MM.1S (cell line): ENCODE measurements at regions not wholly inside any gene's neighbourhood (a gene's known extent, or its start where the extent isn't known, plus 50 kb on each side); places are given as distances from the start of the nearest gene placed in this dataset.

Source experiments
- DNase-seq: peaks from one replicate; pipeline ENCODE4 v3.0.0-alpha.2; 2015
- H2AFZ ChIP-seq: fragments of 300-600 bp; sonication (generic); 2 replicates; pipeline ENCODE4 v1.6.0; 2016; ENCODE audit warnings: antibody characterized with exemption, low read length
- H3F3A ChIP-seq: fragments of 300-600 bp; sonication (generic); 2 replicates; pipeline ENCODE4 v1.6.1; 2016; ENCODE audit warnings: mild to moderate bottlenecking, antibody characterized with exemption, low read length, moderate library complexity, mixed read lengths; ENCODE audit not compliant: insufficient read depth
- H3K27ac ChIP-seq: fragments of 300-600 bp; sonication (generic); 2 replicates; pipeline ENCODE4 v1.5.1; 2016; ENCODE audit warnings: mild to moderate bottlenecking, low read length
- H3K27me3 ChIP-seq: fragments of 300-600 bp; sonication (generic); replicated peaks from 2 replicates; pipeline ENCODE4 v1.6.0; 2016; ENCODE audit warnings: low read length; ENCODE audit not compliant: insufficient read depth
- H3K36me3 ChIP-seq: fragments of 300-600 bp; sonication (generic); replicated peaks from 2 replicates; pipeline ENCODE4 v1.6.1; 2016; ENCODE audit warnings: mild to moderate bottlenecking, low read length, mixed read lengths; ENCODE audit not compliant: insufficient read depth
- H3K4me1 ChIP-seq: fragments of 300-600 bp; sonication (generic); 2 replicates; pipeline ENCODE4 v1.6.1; 2016; ENCODE audit warnings: low read length, mixed read lengths
- H3K4me2 ChIP-seq: fragments of 300-600 bp; sonication (generic); 2 replicates; pipeline ENCODE4 v1.6.0; 2016; ENCODE audit warnings: low read depth, low read length
- H3K4me3 ChIP-seq: fragments of 300-600 bp; sonication (generic); 2 replicates; pipeline ENCODE4 v1.5.1; 2016; ENCODE audit warnings: low read length, mixed read lengths
- H3K79me2 ChIP-seq: fragments of 300-600 bp; sonication (generic); 2 replicates; pipeline ENCODE4 v1.6.1; 2016; ENCODE audit warnings: mixed run types, low read length, mixed read lengths
- H3K9ac ChIP-seq: fragments of 300-600 bp; sonication (generic); 2 replicates; pipeline ENCODE4 v1.6.1; 2016; ENCODE audit warnings: low read length, mixed read lengths
- H3K9me2 ChIP-seq: fragments of 300-600 bp; sonication (generic); replicated peaks from 2 replicates; pipeline ENCODE4 v1.6.1; 2016; ENCODE audit warnings: mild to moderate bottlenecking, low read length, mixed read lengths; ENCODE audit not compliant: insufficient read depth
- H3K9me3 ChIP-seq: fragments of 300-600 bp; sonication (generic); replicated peaks from 2 replicates; pipeline ENCODE4 v1.6.1; 2016; ENCODE audit warnings: mild to moderate bottlenecking, low read length, mixed read lengths; ENCODE audit not compliant: insufficient read depth
- H4K20me1 ChIP-seq: fragments of 300-600 bp; sonication (generic); 2 replicates; pipeline ENCODE4 v1.6.1; 2016; ENCODE audit warnings: mild to moderate bottlenecking, low read length, moderate library complexity, mixed read lengths; ENCODE audit not compliant: insufficient read depth
- EZH2 ChIP-seq: fragments of 300-600 bp; sonication (generic); optimal IDR thresholded peaks from 2 replicates; pipeline ENCODE3; 2017; ENCODE audit warnings: low read depth, mild to moderate bottlenecking, antibody characterized with exemption, low read length, mixed read lengths
- EZH2phosphoT487 ChIP-seq: fragments of 300-600 bp; sonication (generic); IDR thresholded peaks from 2 replicates; pipeline ENCODE4 v1.6.1; 2018; ENCODE audit warnings: antibody characterized with exemption, low read length
- TF ChIP-seq, protein P1 (sequence below): fragments of 300-600 bp; sonication (generic); IDR thresholded peaks from 2 replicates; pipeline ENCODE4 v1.5.1; 2016; ENCODE audit warnings: antibody characterized with exemption, low read length, mixed read lengths

DNA sequence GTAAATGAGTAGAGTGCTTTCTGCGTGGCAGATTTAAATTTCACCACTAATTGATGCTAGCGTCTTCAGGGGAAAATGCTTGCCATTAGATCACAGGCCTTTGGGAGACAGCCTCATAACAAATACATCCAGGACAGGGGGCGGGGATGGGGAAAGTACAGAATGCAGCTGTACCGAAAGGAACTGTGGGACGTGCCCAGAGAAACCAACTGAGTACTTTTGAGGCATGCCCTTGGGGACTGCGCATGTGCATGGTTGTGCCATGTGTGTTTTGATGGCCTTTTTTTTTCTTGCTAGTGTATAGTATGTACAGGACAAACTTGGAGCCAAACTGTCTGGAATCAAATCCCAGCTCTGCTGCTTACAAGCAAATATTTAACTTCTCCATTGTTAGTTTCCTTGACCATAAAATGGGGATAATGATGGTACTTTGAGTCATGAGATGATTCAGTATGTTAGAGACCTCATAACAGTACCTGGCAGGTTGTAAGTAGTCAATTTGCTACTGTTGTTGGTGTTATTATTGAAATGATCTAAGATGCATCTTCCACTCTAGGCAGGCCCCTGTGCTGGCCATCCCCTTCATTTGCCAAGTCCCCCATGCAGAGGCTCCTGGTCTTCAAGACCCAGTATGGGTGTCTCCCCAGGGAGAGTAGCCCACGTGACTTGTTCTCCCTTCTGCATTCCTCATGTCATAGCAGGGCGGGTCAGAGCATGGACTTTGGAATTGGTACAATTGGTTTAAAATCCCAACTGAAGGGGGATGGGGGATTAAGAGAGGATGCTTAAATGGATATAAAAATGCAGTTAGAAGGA lies 68.3 kb upstream of the NPAS1 start:
- H3K27ac ChIP-seq: no peak overlapping the region
- TF ChIP-seq EZH2phosphoT487 (no peak), EZH2 (no peak)
- TF ChIP-seq, protein P1, sequence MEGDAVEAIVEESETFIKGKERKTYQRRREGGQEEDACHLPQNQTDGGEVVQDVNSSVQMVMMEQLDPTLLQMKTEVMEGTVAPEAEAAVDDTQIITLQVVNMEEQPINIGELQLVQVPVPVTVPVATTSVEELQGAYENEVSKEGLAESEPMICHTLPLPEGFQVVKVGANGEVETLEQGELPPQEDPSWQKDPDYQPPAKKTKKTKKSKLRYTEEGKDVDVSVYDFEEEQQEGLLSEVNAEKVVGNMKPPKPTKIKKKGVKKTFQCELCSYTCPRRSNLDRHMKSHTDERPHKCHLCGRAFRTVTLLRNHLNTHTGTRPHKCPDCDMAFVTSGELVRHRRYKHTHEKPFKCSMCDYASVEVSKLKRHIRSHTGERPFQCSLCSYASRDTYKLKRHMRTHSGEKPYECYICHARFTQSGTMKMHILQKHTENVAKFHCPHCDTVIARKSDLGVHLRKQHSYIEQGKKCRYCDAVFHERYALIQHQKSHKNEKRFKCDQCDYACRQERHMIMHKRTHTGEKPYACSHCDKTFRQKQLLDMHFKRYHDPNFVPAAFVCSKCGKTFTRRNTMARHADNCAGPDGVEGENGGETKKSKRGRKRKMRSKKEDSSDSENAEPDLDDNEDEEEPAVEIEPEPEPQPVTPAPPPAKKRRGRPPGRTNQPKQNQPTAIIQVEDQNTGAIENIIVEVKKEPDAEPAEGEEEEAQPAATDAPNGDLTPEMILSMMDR: no peak
- H3K79me2 ChIP-seq: 0 out of 2 replicates have a peak, but pooled peaks cover 12% of the 10 kb centered on the region
- no peaks in the 10 kb centered on the region for H3K9me2 ChIP-seq
- H3K27me3 ChIP-seq: no peaks in the 10 kb centered on the region
- peaks cover 26% of the 10 kb centered on the region for H3F3A ChIP-seq
- peaks cover 39% of the 10 kb centered on the region for H3K4me1 ChIP-seq
- H3K36me3 ChIP-seq: no peaks in the 10 kb centered on the region
- no peaks in the 10 kb centered on the region for H4K20me1 ChIP-seq
- H3K9me3 ChIP-seq: no peaks in the 10 kb centered on the region
- no peak for DNase-seq
- H3K4me2 ChIP-seq: peak overlapping the region; percentile 25
- H3K4me3 ChIP-seq: no peak overlapping the region
- no peak overlapping the region for H2AFZ ChIP-seq
- H3K9ac ChIP-seq: no peak overlapping the region

DNA sequence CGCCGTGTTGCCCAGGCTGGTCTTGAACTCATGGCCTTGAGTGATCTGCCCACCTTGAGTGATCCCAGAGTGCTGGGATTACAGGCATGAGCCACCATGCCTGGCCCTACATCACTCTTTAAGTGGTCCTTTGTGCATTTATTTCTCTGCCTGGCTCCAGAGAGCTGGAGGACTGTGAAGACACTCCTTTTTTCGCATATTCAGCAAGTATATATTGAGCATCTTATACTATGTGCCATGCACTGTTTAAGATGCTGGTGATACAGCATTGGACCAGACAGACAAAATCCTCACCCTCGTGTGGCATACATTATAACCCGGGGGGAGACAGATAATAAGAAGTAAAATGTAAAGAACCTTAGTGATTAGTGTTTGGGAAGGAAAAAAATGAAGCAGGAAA lies 66.8 kb upstream of the NPAS1 start:
- Histone ChIP-seq H3K4me1 (peaks cover 39% of the 10 kb centered on the region), H3K4me2 (no peak overlapping the region), H4K20me1 (no peaks in the 10 kb centered on the region), H2AFZ (no peak overlapping the region), H3K27ac (no peak overlapping the region), H3K4me3 (no peak overlapping the region), H3K36me3 (no peaks in the 10 kb centered on the region), H3K9me3 (no peaks in the 10 kb centered on the region), H3K9me2 (no peaks in the 10 kb centered on the region), H3F3A (peaks cover 26% of the 10 kb centered on the region), H3K27me3 (no peaks in the 10 kb centered on the region), H3K79me2 (0 out of 2 replicates have a peak, but pooled peaks cover 16% of the 10 kb centered on the region), H3K9ac (no peak overlapping the region)
- DNase-seq: no peak
- no peak for TF ChIP-seq EZH2
- no peak for TF ChIP-seq EZH2phosphoT487
- TF ChIP-seq, protein P1: no peak

DNA sequence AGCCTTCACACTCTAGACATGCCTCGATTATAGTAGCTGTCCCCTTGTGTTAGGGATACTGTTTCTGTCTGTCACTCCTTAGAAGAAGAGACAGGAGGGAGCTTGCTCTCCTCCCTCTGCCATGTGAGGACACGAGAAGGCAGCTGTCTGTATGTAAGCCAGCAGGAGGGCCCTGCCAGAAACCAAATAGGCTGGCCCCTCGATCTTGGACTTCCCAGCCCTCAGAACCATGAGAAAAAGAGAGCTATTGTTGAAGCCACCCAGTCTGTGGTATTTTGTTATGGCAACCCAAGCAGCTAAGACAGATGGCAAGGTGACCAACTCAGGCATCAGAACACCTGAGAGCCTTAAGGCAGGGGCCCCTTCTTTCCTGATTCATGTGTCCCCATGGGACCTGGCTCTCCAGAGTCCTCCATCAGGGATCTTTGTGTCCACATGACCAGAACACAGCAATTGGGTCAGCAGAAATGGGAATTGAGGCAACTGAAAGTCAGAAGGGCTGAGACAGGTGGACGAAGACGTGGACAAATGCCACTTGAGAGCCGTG lies 65.6 kb upstream of the NPAS1 start:
- Histone ChIP-seq H4K20me1 (no peaks in the 10 kb centered on the region), H3K9me3 (no peaks in the 10 kb centered on the region), H3K79me2 (0 out of 2 replicates have a peak, but pooled peaks cover 12% of the 10 kb centered on the region), H3K9ac (peak overlapping the region; percentile 50; the same call in 1 of the 2 replicates), H2AFZ (no peak overlapping the region), H3K4me3 (peak overlapping the region; percentile 51), H3F3A (peaks cover 26% of the 10 kb centered on the region), H3K4me2 (peak overlapping the region; percentile 84), H3K27me3 (no peaks in the 10 kb centered on the region), H3K27ac (peak overlapping the region; percentile 78; the same call in 1 of the 2 replicates), H3K9me2 (no peaks in the 10 kb centered on the region), H3K4me1 (peaks cover 39% of the 10 kb centered on the region), H3K36me3 (no peaks in the 10 kb centered on the region)
- DNase-seq: peak; percentile 11
- no peak for TF ChIP-seq EZH2phosphoT487
- TF ChIP-seq, protein P1: no peak
- TF ChIP-seq EZH2: no peak
